ENCODE measurements at regions not wholly inside any gene's neighbourhood (a gene's known extent, or its start where the extent isn't known, plus 50 kb on each side); places are given as distances from the start of the nearest gene placed in this dataset.

DNA sequence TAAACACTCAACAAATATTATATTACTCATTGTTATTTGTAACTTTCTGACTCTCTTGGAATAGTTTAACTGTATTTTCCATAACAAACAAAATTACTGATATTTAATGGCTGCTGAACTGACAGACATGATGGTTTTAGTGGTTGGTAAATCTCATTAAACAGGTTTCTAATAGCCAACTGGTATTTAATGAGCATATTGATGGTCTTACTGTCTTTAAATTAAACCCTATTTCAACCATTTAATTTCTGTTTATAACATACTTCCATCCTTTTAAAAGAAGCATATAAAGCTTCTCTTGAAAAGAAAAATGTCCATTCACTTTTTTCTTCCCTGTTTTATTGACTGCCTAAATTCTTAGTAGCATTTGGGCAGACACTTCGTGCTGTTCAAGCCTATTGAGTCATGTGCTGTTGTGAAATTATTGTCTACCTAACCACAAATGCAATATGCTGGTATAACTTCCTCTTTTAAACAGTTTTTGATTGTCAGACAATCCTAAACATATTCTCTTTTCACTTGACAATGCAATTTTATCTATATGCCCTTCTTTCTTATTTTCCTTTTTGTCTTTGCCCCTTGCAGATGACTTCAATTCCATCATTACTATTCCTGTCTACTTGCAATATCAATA, 163.9 kb upstream of the SLC7A11 start:
- H3K4me1 ChIP-seq, result peaks cover 6 to 26% of the 10 kb centered on the region in 2 donors
- no peaks in the 10 kb centered on the region for H3K36me3 ChIP-seq
- peak overlapping the region in 1 of 2 donors; percentile 65 for H3K27ac ChIP-seq
- H3K4me3 ChIP-seq, result no peak overlapping the region
- DNase-seq, result no peak
- H3K9me3 ChIP-seq, result no peaks in the 10 kb centered on the region
- ATAC-seq, result peak; percentile 77
- TF ChIP-seq CTCF (IDR thresholded peaks at IDR 0.05), result no peak
- intact Hi-C loops (cut with DNase I), result no loop called here
- no peaks in the 10 kb centered on the region for H3K27me3 ChIP-seq

DNA sequence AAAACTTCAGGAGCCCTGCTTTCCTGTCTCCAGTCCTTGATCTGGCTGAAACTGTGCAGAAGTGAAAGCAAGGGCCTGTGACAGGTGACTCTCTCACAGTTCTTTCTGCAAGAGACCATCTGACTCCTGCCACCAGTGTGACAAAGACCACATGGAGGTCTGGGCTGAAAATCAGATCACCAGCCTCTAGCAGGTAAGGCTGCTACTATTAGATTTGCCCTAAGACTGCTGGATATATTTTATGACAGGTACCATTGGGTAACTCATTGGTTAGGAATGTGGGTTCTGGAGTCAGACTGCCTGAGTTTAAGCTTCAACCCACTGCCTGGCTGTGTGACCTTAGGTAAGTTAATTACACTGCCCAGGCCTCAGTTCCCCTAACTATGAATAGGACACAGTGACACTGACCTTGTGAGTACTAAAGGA, 163.3 kb upstream of the SLC7A11 start:
- no peaks in the 10 kb centered on the region for H3K9me3 ChIP-seq
- H3K4me3 ChIP-seq, result no peak overlapping the region
- DNase-seq (no peak), ATAC-seq (peak; percentile 63)
- peaks cover 6 to 26% of the 10 kb centered on the region in 2 donors for H3K4me1 ChIP-seq
- H3K27me3 ChIP-seq, result no peaks in the 10 kb centered on the region
- TF ChIP-seq CTCF (IDR thresholded peaks at IDR 0.05), result no peak
- peak overlapping the region in 1 of 2 donors; percentile 65 for H3K27ac ChIP-seq
- intact Hi-C loops (cut with DNase I), result no loop called here
- no peaks in the 10 kb centered on the region for H3K36me3 ChIP-seq

DNA sequence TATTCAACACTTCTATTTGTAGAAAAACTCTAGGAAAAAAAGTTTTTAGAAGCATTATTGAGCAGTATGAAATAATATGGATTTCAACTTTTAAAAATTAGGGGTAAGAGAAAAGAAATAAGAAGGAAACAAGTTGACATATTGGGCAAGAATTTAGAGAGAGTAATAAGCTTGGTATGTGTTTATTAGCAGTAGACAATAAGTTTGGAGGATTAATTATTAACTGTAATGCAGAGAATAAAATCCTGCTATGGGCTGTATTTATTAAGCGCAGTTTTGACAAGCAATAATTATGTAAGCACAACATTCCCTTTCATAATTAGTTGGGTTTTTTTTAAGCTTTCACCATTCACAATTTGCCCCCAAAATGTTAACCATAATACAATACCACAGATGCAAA, 162.7 kb upstream of the SLC7A11 start:
- DNase-seq (no peak), ATAC-seq (no peak)
- Histone ChIP-seq H3K9me3 (no peaks in the 10 kb centered on the region), H3K4me1 (peaks cover 6 to 26% of the 10 kb centered on the region in 2 donors), H3K27me3 (no peaks in the 10 kb centered on the region), H3K27ac (no peak overlapping the region), H3K4me3 (no peak overlapping the region), H3K36me3 (no peaks in the 10 kb centered on the region)
- no peak for TF ChIP-seq CTCF (IDR thresholded peaks at IDR 0.05)
- intact Hi-C loops (cut with DNase I), result no loop called here

DNA sequence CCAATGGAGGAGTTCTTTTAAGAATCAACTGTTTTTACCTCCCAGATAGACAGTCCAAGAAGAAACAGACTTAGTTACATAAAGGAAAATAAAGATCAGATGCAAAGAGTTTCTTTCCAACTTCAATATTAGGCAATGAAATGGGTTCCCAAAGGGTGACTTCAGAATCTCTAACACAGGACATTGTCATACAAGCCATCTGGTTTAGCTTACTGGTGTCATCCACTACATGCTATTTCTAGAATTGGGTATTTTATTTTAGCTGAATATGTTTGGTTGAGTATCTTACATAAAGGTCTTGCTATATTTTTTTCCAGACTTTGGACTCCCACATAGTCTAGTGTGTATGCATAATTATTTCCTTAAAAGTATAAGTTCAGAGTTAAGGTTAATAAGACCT, 162.1 kb upstream of the SLC7A11 start:
- intact Hi-C loops (cut with DNase I), result no loop called here
- Histone ChIP-seq H3K36me3 (no peaks in the 10 kb centered on the region), H3K27ac (no peak overlapping the region), H3K4me3 (no peak overlapping the region), H3K27me3 (no peaks in the 10 kb centered on the region), H3K4me1 (peaks cover 6 to 26% of the 10 kb centered on the region in 2 donors), H3K9me3 (no peaks in the 10 kb centered on the region)
- no peak for TF ChIP-seq CTCF (IDR thresholded peaks at IDR 0.05)
- ATAC-seq (no peak), DNase-seq (no peak)

- Histone ChIP-seq H3K4me3 (no peak overlapping the region), H3K27ac (no peak overlapping the region), H3K4me1 (peaks cover 0 to 24% of the 10 kb centered on the region in 2 donors), H3K36me3 (no peaks in the 10 kb centered on the region), H3K9me3 (no peaks in the 10 kb centered on the region), H3K27me3 (no peaks in the 10 kb centered on the region)
- no peak for ATAC-seq
- intact Hi-C loops (cut with DNase I), result no loop called here
- no peak for TF ChIP-seq CTCF (IDR thresholded peaks at IDR 0.05)
- DNase-seq, result peak in 2 of 4 donors; percentile 9 to 11
Observed at GRCh38 chr4:138401334-138401733, 159.2 kb upstream of the SLC7A11 start.

Measured in left lung (tissue), 4 donors.